Endometrium (tissue), 2 donors: ENCODE measurements at regions not wholly inside any gene's neighbourhood (a gene's known extent, or its start where the extent isn't known, plus 50 kb on each side); places are given as distances from the start of the nearest gene placed in this dataset.

Experiments
- FAIRE-seq: peaks from 2 replicates; lab custom pipeline; 2012; peaks lifted over from hg19 to GRCh38; lab: Jason Lieb, UNC
- donor health status: control.
- donor health status: control.

GRCh38 chr2:219958941-219959340, 331.5 kb downstream of the SLC4A3 start:
- FAIRE-seq, result no peak

GRCh38 chr2:219959471-219959870, 332.0 kb downstream of the SLC4A3 start:
- FAIRE-seq, result no peak

GRCh38 chr2:219961947-219962498, 334.6 kb downstream of the SLC4A3 start:
- FAIRE-seq, result no peak

GRCh38 chr2:219962801-219963200, 335.4 kb downstream of the SLC4A3 start:
- no peak for FAIRE-seq

GRCh38 chr2:219965287-219966194, 338.1 kb downstream of the SLC4A3 start:
- FAIRE-seq, result no peak

GRCh38 chr2:219967247-219968245, 340.1 kb downstream of the SLC4A3 start:
- no peak for FAIRE-seq

- no peak for FAIRE-seq
Observed at GRCh38 chr2:219968685-219969345, 341.4 kb downstream of the SLC4A3 start.

- no peak for FAIRE-seq
Observed at GRCh38 chr2:219969508-219969907, 342.1 kb downstream of the SLC4A3 start.

GRCh38 chr2:219973136-219973535, 345.7 kb downstream of the SLC4A3 start:
- no peak for FAIRE-seq

- FAIRE-seq, result no peak
Observed at GRCh38 chr2:219976871-219977270, 349.4 kb downstream of the SLC4A3 start.

GRCh38 chr2:219980638-219981037, 353.2 kb downstream of the SLC4A3 start:
- FAIRE-seq, result no peak

- FAIRE-seq, result no peak
Observed at GRCh38 chr2:219983836-219984235, 356.4 kb downstream of the SLC4A3 start.

GRCh38 chr2:219985017-219985416, 357.6 kb downstream of the SLC4A3 start:
- FAIRE-seq, result no peak

- no peak for FAIRE-seq
Observed at GRCh38 chr2:219987830-219988229, 360.4 kb downstream of the SLC4A3 start.

GRCh38 chr2:219989744-219990143, 362.3 kb downstream of the SLC4A3 start:
- FAIRE-seq, result no peak

- FAIRE-seq, result no peak
Observed at GRCh38 chr2:219991116-219991515, 363.7 kb downstream of the SLC4A3 start.

GRCh38 chr2:219995399-219995798, 368.0 kb downstream of the SLC4A3 start:
- FAIRE-seq, result no peak

- FAIRE-seq, result no peak
Observed at GRCh38 chr2:219995991-219996765, 368.7 kb downstream of the SLC4A3 start.

- FAIRE-seq, result no peak
Observed at GRCh38 chr2:219997341-219997851, 370.0 kb downstream of the SLC4A3 start.

GRCh38 chr2:219998107-219998506, 370.7 kb downstream of the SLC4A3 start:
- no peak for FAIRE-seq

GRCh38 chr2:219998714-219999227, 371.3 kb downstream of the SLC4A3 start:
- no peak for FAIRE-seq
